NCI-H2081 treated with DMSO at 0.1 percent for 48 hours (cell line): ENCODE measurements at regions not wholly inside any gene's neighbourhood (a gene's known extent, or its start where the extent isn't known, plus 50 kb on each side); places are given as distances from the start of the nearest gene placed in this dataset.

Experiments
- DNase-seq: peaks from one replicate; lab custom pipeline; 2025; lab: John Stamatoyannopoulos, UW

GRCh38 chr11:123255909-123256308 is 60.9 kb upstream of the CLMP start:
- no peak for DNase-seq

- no peak for DNase-seq
These were observed 59.3 kb upstream of the CLMP start for GRCh38 chr11:123254357-123254756.

GRCh38 chr11:123253911-123254310 is 58.9 kb upstream of the CLMP start:
- no peak for DNase-seq

- no peak for DNase-seq
These were observed 58.2 kb upstream of the CLMP start for GRCh38 chr11:123253223-123253622.

GRCh38 chr11:123251657-123252344 is 56.8 kb upstream of the CLMP start:
- DNase-seq = no peak

GRCh38 chr11:123250892-123251656 is 56.0 kb upstream of the CLMP start:
- DNase-seq = no peak

- DNase-seq = no peak
These were observed 54.3 kb upstream of the CLMP start for GRCh38 chr11:123249354-123249753.

- no peak for DNase-seq
These were observed 52.8 kb upstream of the CLMP start for GRCh38 chr11:123247813-123248379.

GRCh38 chr11:123247496-123247799 is 52.4 kb upstream of the CLMP start:
- DNase-seq = no peak

GRCh38 chr11:123246749-123247495 is 51.9 kb upstream of the CLMP start:
- no peak for DNase-seq

- DNase-seq = no peak
These were observed 50.5 kb upstream of the CLMP start for GRCh38 chr11:123245567-123245966.
